Stimulated activated CD8-positive, alpha-beta memory T cell treated with anti-CD3 and anti-CD28 coated beads, Interleukin-15, amount 100 ng/mL, for 24 hours (primary cell): ENCODE measurements at regions not wholly inside any gene's neighbourhood (a gene's known extent, or its start where the extent isn't known, plus 50 kb on each side); places are given as distances from the start of the nearest gene placed in this dataset.
A peak's percentile ranks its signal among the peaks of the same experiment; 100 is the strongest.

Experiments used
- DNase-seq: peaks from one replicate; pipeline ENCODE4 v3.0.0-alpha.2; 2020; ENCODE audit warnings: low read depth

- DNase-seq, result no peak
Observed at GRCh38 chr15:46251903-46252302, 617.1 kb downstream of the SQOR start.

DNA sequence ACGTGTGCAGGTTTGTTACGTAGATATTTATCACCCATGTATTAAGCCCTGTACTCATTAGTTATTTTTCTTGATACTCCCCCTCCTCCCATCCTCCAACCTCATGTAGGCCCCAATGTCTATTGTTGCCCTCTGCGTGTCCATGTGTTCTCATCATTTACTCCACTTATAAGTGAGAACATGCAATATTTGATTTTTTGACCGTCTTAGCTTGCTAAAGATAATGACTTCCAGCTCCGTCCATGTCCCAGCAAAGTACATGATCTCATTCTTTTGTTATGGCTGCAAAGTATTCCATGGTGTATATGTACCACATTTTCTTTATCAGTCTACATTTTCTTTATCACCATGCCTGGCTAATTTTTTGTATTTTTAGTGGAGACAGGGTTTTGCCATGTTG lies 623.2 kb downstream of the SQOR start:
- DNase-seq, result no peak

- DNase-seq, result no peak
Observed at GRCh38 chr15:46260937-46261336, 626.1 kb downstream of the SQOR start.

DNA sequence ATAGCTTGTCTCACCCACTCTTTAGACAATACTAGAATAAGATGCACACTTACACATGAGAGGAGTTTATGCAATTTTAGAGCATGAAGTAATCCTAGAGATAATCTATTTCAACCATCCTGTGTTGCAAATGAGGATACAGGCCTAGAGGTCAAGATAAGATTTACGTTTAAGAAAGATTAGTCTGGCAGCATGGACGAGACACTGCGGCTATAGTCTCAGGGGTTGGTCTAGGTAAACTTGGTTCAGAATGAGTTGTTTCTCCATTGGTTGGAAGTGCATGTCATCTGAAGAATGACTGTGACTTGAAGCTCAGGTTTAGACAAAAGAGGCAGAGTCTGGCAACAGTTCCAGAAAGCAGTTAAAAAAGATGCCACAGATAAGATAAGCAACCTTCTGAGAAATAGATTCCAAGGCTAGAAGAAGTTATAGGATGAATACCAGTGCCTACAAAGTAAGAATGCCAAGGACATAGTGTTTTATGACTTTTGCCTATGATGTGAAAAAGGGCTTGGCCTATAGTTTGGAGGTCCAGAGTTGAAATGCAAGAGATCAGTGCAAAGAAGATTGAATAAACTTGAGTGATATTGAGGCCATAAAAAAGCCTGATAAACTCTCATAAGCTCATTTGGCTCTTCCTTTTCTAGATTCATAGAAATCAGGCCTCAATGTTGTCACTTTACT lies 631.0 kb downstream of the SQOR start:
- DNase-seq, result no peak

GRCh38 chr15:46266661-46267060 lies 631.8 kb downstream of the SQOR start:
- DNase-seq, result no peak

- no peak for DNase-seq
Observed at GRCh38 chr15:46270481-46271147, 635.8 kb downstream of the SQOR start.

GRCh38 chr15:46275701-46276100 lies 640.9 kb downstream of the SQOR start:
- no peak for DNase-seq

- DNase-seq, result no peak
Observed at GRCh38 chr15:46277451-46277850, 642.6 kb downstream of the SQOR start.

- DNase-seq, result no peak
Observed at GRCh38 chr15:46278062-46278461, 643.2 kb downstream of the SQOR start.

GRCh38 chr15:46278486-46279090 lies 643.8 kb downstream of the SQOR start:
- no peak for DNase-seq

DNA sequence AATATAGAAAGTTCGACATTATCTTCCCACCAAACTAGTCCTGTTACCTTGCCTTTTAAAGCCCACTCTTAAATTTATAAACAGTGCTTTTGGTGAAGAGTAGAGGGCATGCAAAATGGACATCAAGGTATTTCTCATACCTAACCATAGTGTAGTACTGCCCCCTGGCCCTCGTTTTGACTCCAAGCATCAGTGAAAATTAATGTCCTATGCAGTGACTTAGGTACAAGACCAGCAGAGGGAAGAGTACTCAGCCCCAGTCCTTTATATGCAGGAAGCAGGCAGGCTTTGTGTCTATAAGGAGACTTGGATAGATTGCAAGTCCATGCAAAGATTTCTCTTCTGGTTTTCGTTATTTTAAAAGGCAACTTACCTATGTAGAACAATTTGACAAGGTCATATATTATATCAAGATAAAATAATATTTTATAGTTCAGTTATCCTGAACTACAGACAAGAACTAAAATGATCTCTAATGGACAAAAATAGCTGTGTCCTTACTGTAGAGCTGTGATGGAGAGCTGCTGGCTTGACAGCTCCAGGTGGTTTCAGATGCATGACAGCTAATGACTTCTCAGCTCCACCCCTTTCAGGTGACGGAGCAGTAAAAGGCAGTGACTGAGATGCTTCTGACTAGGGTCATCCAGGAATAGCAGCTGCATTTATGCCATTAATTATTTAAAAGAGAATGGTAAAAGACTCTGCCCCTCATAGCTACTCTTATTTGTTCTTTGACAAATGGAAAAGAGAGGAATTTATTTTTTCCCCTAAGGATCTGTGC lies 646.1 kb downstream of the SQOR start:
- DNase-seq, result no peak

DNA sequence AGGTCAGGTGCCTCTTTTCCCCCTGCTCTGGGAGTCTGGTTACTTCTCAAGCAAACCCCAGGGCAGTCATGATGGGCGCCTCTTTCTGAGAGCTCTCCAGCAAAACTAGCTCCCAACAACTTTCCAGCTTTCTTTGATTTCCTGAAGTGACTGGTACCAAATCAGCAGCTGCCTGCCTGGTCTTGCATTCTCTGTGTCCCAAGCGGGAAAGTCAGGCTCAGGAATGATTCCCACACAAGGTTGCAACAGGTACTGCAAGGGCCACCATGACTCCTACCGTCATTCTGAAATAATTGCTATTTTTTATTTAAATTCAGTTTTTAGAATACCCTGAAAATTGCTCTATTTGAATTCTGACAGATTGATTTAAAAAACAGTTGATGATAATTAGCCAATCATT lies 658.7 kb downstream of the SQOR start:
- no peak for DNase-seq

DNA sequence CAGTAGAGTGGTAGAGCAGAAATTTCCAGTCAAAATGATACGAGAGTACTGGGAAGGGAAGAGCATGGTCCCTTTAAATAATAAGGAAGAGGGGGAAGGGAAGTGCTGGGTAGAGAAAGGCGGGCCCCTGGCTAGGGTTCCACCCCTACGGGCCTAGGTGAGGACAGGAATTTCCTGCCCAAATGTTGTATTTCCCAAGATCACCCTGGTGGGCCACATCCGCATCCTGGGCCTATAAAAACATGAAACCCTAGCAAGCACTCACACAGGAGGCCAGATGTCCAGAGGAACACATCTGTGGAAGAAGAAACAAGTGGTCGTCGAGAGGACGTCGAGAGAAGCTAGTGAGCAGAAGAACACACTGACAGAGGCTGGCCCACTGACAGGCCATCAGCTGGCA lies 661.2 kb downstream of the SQOR start:
- DNase-seq, result no peak

DNA sequence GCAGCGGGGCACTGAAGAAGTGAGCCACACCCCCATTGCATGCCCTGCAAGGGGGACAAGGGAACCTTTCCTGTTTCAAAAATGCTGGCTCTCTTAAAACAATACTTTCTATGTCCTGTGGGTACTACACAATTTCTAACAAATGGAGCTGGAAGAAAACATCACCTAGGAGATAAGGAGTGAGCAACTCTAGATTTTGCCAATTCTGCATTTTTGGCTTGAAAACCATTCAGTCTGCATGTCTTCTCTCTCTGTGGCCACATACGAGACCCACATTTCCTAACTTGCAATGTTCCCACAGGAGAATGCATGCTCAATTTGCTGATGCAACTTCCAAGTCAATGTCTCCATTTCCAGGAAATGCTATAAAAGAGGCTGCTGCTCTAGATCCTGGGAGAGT lies 662.0 kb downstream of the SQOR start:
- no peak for DNase-seq

- DNase-seq, result no peak
Observed at GRCh38 chr15:46297766-46298165, 662.9 kb downstream of the SQOR start.

DNA sequence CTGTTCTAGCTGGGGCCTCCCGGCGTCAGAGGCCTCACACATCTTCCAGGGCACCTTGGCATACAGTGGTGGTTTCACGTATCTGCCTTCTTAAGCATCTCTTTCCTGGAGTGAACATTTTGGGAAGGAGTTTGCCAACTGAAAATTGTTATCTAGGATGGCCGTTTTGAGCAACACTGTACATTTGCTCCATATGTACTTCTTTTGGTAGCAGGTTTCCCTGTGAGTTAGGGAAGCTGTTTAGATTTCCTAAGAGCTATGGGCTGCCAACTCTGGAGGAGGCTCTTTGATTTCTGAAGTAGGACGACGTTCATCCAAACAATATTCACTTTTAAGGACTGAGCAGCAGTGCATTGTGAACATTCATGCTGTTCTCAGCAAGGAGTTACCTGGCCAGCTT lies 665.9 kb downstream of the SQOR start:
- DNase-seq, result no peak

DNA sequence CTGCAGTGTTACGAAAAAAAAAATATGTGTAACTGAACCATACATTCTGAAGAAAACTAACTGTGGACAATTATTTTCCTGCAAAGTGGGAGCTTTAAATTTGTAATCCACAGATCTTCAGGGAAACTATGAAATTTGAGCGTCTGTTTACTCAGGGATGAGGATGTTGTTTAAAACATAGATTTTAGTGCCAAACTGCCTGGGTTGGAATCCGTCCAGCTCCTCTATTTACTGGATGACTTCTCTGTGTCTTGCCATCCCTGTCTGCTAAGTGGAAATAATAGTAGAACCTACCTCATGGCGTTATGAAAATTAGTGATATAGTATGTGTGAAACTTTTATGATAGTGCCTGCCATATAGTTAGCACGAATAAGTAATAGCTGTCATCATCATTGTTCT lies 666.5 kb downstream of the SQOR start:
- DNase-seq, result no peak

DNA sequence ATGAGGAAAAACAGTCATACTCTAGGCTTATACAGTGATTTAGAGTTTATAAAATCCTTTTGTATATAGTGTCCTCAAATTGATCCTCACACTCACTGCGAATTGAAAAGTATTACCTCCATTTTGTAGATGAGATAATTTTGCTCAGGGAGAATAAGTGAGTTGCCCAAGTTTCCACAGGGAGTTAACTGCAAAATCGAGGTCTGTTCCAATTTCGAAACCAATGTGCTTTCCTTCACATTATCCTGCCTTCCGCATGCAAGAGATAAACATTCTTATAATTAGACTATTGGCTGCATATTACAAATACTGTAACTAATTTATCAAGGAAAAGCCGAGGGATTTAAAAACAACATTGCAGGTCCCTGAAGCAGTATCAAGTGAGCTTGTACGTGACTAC lies 667.0 kb downstream of the SQOR start:
- no peak for DNase-seq

- DNase-seq, result no peak
Observed at GRCh38 chr15:46304321-46304720, 669.5 kb downstream of the SQOR start.

- no peak for DNase-seq
Observed at GRCh38 chr15:46307746-46308145, 672.9 kb downstream of the SQOR start.

DNA sequence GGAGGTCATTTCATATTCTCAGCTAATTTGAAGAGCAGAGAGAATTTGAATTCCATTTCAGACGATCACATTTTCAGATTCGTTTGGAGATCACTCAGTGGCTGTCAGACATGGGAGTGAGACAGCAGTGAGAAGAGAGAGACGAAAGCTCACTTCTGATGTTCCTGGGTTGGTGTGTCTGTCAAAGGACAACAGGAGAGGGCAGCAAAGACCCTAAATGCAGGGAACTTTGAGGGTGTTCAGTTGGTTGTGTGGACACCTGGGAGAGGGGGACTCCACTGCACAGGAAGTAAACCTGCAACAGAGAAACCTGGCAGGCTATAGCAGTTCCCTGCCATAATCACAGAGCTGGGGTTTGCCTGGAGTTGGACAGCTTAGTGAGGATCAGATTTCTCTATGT lies 675.1 kb downstream of the SQOR start:
- no peak for DNase-seq

DNA sequence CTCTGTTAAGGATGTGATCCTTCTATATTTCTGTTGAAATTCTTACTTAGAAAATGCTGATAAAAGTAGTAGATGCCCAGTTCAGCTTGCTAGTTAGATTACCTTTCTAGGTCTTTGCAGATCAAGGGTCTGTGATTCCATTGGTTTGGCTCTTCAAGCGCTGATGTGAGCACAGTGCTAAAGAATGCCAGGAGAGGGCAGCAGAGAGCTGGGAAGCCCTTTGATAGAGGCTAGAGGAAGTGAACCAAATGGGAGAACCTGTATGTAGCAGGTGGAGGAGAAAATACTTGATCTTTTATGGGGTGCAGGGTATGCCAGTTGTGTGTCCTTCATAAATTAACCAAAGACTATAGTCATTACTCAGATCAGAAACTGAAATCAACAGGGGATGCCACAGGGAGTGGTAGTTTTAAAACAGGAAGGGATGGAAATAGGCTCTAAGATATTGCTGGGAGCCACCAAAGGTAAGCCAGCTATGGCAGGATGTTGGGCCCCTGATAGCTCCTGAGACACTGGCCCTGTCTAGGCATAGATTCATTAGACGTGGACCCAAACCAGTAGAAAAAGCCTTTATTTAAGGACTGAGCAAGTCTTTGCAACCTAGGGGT lies 677.4 kb downstream of the SQOR start:
- peak; percentile 6 for DNase-seq
